Suprapubic skin (tissue), 4 donors: ENCODE measurements at regions not wholly inside any gene's neighbourhood (a gene's known extent, or its start where the extent isn't known, plus 50 kb on each side); places are given as distances from the start of the nearest gene placed in this dataset.

Source experiments
- DNase-seq, 2 donors: peaks; one replicate each; pipeline ENCODE4 v3.0.0-alpha.2; 2019; ENCODE audit warnings: low spot score in 2 of 2
- H3K27ac ChIP-seq: fragments of 200-600 bp; sonication (generic); one replicate; pipeline ENCODE4 v1.5.1; 2019
- H3K27me3 ChIP-seq: fragments of 200-600 bp; sonication (generic); one replicate; pipeline ENCODE4 v1.5.1; 2019
- H3K36me3 ChIP-seq: fragments of 200-600 bp; sonication (generic); one replicate; pipeline ENCODE4 v1.5.1; 2019
- H3K4me1 ChIP-seq: fragments of 200-600 bp; sonication (generic); one replicate; pipeline ENCODE4 v1.5.1; 2019
- H3K4me3 ChIP-seq: fragments of 200-600 bp; sonication (generic); one replicate; pipeline ENCODE4 v1.5.1; 2019; ENCODE audit warnings: mild to moderate bottlenecking
- H3K9me3 ChIP-seq: fragments of 200-600 bp; sonication (generic); one replicate; pipeline ENCODE4 v1.5.1; 2019
- EP300 ChIP-seq: sonication (generic); formaldehyde crosslinking; IDR thresholded peaks from one replicate; pipeline ENCODE4 v1.6.1; 2017; ENCODE audit warnings: antibody characterized with exemption
- POLR2A ChIP-seq, 2 donors: fragments of 450-650 bp; IDR thresholded peaks; one replicate each; pipeline ENCODE4 v1.6.1; 2017; ENCODE audit warnings: antibody characterized with exemption in 2 of 2, mild to moderate bottlenecking in 2 of 2, moderate library complexity in 2 of 2
- POLR2AphosphoS5 ChIP-seq, 3 donors: sonication (generic); formaldehyde crosslinking; IDR thresholded peaks; one replicate each; pipeline ENCODE4 v1.6.1; 2017; ENCODE audit warnings: antibody characterized with exemption in 3 of 3
- WGBS: methylation state at CpG from one replicate; pipeline ENCODE4 v1.1.5; 2018; 5-methylcytosine and 5-hydroxymethylcytosine counted together
- TF ChIP-seq, protein P1 (sequence below), 2 donors: fragments of 200-600 bp in 1 of 2; fragments of 450-650 bp in 1 of 2; sonication (generic) in 1 of 2; IDR thresholded peaks; one replicate each; pipeline ENCODE4 v1.5.1; 2016 to 2019; ENCODE audit warnings: antibody characterized with exemption in 2 of 2, mild to moderate bottlenecking in 1 of 2, moderate library complexity in 1 of 2

- WGBS = 79% methylated on average over 3 of the region's 3 CpGs
- DNase-seq = no peak
- no peaks in the 10 kb centered on the region for H3K9me3 ChIP-seq
- TF ChIP-seq EP300 = no peak
- no peak for TF ChIP-seq POLR2A (IDR thresholded peaks at IDR 0.05)
- TF ChIP-seq POLR2AphosphoS5 (IDR thresholded peaks at IDR 0.05) = no peak
- TF ChIP-seq, protein P1, sequence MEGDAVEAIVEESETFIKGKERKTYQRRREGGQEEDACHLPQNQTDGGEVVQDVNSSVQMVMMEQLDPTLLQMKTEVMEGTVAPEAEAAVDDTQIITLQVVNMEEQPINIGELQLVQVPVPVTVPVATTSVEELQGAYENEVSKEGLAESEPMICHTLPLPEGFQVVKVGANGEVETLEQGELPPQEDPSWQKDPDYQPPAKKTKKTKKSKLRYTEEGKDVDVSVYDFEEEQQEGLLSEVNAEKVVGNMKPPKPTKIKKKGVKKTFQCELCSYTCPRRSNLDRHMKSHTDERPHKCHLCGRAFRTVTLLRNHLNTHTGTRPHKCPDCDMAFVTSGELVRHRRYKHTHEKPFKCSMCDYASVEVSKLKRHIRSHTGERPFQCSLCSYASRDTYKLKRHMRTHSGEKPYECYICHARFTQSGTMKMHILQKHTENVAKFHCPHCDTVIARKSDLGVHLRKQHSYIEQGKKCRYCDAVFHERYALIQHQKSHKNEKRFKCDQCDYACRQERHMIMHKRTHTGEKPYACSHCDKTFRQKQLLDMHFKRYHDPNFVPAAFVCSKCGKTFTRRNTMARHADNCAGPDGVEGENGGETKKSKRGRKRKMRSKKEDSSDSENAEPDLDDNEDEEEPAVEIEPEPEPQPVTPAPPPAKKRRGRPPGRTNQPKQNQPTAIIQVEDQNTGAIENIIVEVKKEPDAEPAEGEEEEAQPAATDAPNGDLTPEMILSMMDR (IDR thresholded peaks at IDR 0.05) = no peak
- no peaks in the 10 kb centered on the region for H3K4me1 ChIP-seq
- no peak overlapping the region for H3K4me3 ChIP-seq
- H3K36me3 ChIP-seq = no peaks in the 10 kb centered on the region
- no peak overlapping the region for H3K27ac ChIP-seq
- H3K27me3 ChIP-seq = no peaks in the 10 kb centered on the region
These were observed 140.4 kb upstream of the GALNT15 start for GRCh38 chr3:16033889-16034687.

- Histone ChIP-seq H3K27me3 (no peaks in the 10 kb centered on the region), H3K27ac (no peak overlapping the region), H3K4me3 (no peak overlapping the region), H3K9me3 (no peaks in the 10 kb centered on the region), H3K4me1 (no peaks in the 10 kb centered on the region), H3K36me3 (no peaks in the 10 kb centered on the region)
- 85% methylated on average over 2 of the region's 2 CpGs for WGBS
- DNase-seq = no peak
- TF ChIP-seq POLR2A (IDR thresholded peaks at IDR 0.05) = no peak
- TF ChIP-seq, protein P1 (IDR thresholded peaks at IDR 0.05) = no peak
- no peak for TF ChIP-seq EP300
- TF ChIP-seq POLR2AphosphoS5 (IDR thresholded peaks at IDR 0.05) = no peak
These were observed 133.5 kb upstream of the GALNT15 start for GRCh38 chr3:16040991-16041390.

DNA sequence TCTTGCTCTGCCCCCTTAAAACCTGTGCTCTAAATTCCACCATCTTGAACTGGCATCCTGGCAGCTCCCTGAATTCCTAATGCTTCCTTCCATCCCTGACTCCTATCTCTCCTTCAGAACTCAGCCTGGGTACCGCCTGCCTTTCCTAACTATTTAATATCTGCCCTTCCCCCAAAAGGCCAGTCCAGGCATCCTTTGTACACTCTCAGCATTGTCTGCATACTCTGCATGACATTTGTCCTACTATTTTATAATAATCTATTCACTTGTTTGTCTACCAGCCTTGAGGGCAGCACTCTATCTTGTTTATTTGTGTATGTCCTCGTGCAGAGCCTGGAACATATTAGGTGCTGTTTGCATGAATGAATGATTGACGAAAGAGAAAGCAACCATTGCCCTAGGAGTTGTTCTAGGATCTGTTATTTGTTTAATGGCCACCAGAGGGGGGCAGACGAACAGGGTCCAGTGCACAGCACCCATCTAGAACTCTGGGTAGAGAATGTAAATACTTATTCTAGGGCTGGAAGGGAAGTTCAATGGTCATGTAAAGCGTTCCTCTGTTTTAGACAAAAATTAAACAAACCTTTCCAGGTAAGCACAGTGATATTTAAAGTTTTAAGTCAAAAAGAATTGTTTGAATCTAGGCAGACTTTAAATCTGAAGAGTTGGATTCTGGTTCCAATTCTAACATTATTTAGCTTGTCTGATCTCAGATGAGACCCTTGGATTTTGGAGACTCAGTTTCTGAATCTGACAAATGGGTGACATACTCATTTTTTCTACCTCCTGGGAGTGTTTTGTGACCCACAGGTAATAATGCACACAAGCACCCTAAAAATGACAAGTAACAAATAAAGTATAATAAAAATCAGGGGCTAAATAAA lies 125.8 kb upstream of the GALNT15 start:
- Histone ChIP-seq H3K36me3 (no peaks in the 10 kb centered on the region), H3K27me3 (no peaks in the 10 kb centered on the region), H3K9me3 (no peaks in the 10 kb centered on the region), H3K4me1 (peaks cover 18% of the 10 kb centered on the region), H3K4me3 (no peak overlapping the region), H3K27ac (no peak overlapping the region)
- WGBS = 10% methylated on average over 5 of the region's 5 CpGs
- DNase-seq = no peak
- no peak for TF ChIP-seq POLR2AphosphoS5 (IDR thresholded peaks at IDR 0.05)
- TF ChIP-seq, protein P1 (IDR thresholded peaks at IDR 0.05) = peak; percentile 72 to 89

DNA sequence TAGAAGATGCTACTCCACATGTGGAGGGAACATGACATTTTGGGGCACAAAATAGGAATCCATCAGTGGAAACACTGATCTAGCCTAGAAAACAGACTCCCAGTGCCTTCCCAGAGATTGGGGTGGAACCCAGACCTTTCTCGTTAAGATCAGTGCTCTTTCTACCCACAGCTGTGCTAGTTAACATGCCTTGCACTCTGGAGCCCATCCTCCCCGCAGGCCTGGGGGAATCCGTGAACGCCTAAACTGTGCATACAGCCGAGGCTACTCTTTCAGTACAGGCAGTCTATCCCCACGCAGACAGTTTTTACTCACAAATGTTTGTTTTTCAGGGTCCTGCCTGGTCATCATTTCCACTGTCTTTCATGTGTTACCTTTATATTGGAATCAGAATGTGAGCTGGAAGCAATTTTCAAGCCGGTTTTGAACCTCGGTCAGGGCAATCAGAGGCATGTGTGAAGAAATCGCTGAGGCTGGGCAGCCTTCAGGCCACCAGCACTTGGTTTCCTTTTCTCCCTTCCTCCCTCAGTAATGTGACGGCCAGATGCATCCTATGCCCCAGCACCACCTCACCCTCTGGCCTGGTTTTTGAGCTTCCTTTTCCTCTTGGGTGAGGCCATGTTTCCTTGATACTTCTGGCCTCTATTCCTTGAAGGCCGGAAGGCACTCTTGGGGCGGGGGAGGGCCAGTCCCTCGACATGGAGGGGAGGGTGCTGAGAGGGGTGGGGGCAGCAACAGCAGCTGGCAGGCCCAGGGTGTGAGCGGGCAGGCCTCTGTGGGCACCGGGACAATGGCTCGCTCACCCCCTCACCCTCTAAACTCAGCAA lies 123.6 kb upstream of the GALNT15 start:
- no peak overlapping the region for H3K4me3 ChIP-seq
- peak overlapping the region; percentile 85 for H3K27ac ChIP-seq
- H3K36me3 ChIP-seq = no peaks in the 10 kb centered on the region
- DNase-seq = peak in 1 of 2 donors; percentile 64
- WGBS = 63% methylated on average over 16 of the region's 16 CpGs
- H3K9me3 ChIP-seq = no peaks in the 10 kb centered on the region
- H3K27me3 ChIP-seq = no peaks in the 10 kb centered on the region
- TF ChIP-seq POLR2AphosphoS5 (IDR thresholded peaks at IDR 0.05) (no peak), POLR2A (IDR thresholded peaks at IDR 0.05) (no peak), EP300 (no peak)
- TF ChIP-seq, protein P1 (IDR thresholded peaks at IDR 0.05) = no peak
- H3K4me1 ChIP-seq = peaks cover 30% of the 10 kb centered on the region
